ENCODE measurements at regions not wholly inside any gene's neighbourhood (a gene's known extent, or its start where the extent isn't known, plus 50 kb on each side); places are given as distances from the start of the nearest gene placed in this dataset.

DNA sequence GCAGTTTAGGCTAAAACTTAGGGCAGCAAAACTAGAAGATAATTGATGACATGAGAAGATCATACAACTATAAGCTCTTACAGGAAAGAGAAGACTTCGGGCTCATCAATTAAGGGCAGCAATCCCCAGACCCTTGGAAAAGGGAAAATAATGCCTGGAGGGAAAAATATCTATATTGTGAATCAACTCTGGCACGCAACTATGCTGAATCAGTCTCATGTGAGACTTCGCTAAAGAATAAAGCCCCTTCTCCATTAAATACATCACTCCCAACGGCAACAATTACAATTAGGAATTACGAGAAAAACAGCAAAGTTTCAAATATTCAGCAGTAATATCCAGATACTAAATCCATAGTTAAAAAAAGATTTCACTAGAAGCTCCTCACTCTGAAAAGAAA, 2016.8 kb upstream of the IGFBP7 start:
- TF ChIP-seq, protein P1, sequence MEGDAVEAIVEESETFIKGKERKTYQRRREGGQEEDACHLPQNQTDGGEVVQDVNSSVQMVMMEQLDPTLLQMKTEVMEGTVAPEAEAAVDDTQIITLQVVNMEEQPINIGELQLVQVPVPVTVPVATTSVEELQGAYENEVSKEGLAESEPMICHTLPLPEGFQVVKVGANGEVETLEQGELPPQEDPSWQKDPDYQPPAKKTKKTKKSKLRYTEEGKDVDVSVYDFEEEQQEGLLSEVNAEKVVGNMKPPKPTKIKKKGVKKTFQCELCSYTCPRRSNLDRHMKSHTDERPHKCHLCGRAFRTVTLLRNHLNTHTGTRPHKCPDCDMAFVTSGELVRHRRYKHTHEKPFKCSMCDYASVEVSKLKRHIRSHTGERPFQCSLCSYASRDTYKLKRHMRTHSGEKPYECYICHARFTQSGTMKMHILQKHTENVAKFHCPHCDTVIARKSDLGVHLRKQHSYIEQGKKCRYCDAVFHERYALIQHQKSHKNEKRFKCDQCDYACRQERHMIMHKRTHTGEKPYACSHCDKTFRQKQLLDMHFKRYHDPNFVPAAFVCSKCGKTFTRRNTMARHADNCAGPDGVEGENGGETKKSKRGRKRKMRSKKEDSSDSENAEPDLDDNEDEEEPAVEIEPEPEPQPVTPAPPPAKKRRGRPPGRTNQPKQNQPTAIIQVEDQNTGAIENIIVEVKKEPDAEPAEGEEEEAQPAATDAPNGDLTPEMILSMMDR (IDR thresholded peaks at IDR 0.05), result no peak
- no peak for TF ChIP-seq NR3C1 (CRISPR knock-in tag; conservative IDR thresholded peaks at IDR 0.05; ENCODE audit: low read depth)
- TF ChIP-seq, protein P2, sequence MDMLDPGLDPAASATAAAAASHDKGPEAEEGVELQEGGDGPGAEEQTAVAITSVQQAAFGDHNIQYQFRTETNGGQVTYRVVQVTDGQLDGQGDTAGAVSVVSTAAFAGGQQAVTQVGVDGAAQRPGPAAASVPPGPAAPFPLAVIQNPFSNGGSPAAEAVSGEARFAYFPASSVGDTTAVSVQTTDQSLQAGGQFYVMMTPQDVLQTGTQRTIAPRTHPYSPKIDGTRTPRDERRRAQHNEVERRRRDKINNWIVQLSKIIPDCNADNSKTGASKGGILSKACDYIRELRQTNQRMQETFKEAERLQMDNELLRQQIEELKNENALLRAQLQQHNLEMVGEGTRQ (CRISPR knock-in tag; IDR thresholded peaks at IDR 0.05), result no peak
- TF ChIP-seq, protein P3, sequence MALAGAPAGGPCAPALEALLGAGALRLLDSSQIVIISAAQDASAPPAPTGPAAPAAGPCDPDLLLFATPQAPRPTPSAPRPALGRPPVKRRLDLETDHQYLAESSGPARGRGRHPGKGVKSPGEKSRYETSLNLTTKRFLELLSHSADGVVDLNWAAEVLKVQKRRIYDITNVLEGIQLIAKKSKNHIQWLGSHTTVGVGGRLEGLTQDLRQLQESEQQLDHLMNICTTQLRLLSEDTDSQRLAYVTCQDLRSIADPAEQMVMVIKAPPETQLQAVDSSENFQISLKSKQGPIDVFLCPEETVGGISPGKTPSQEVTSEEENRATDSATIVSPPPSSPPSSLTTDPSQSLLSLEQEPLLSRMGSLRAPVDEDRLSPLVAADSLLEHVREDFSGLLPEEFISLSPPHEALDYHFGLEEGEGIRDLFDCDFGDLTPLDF (CRISPR knock-in tag; IDR thresholded peaks at IDR 0.05), result no peak
- TF ChIP-seq, protein P4, sequence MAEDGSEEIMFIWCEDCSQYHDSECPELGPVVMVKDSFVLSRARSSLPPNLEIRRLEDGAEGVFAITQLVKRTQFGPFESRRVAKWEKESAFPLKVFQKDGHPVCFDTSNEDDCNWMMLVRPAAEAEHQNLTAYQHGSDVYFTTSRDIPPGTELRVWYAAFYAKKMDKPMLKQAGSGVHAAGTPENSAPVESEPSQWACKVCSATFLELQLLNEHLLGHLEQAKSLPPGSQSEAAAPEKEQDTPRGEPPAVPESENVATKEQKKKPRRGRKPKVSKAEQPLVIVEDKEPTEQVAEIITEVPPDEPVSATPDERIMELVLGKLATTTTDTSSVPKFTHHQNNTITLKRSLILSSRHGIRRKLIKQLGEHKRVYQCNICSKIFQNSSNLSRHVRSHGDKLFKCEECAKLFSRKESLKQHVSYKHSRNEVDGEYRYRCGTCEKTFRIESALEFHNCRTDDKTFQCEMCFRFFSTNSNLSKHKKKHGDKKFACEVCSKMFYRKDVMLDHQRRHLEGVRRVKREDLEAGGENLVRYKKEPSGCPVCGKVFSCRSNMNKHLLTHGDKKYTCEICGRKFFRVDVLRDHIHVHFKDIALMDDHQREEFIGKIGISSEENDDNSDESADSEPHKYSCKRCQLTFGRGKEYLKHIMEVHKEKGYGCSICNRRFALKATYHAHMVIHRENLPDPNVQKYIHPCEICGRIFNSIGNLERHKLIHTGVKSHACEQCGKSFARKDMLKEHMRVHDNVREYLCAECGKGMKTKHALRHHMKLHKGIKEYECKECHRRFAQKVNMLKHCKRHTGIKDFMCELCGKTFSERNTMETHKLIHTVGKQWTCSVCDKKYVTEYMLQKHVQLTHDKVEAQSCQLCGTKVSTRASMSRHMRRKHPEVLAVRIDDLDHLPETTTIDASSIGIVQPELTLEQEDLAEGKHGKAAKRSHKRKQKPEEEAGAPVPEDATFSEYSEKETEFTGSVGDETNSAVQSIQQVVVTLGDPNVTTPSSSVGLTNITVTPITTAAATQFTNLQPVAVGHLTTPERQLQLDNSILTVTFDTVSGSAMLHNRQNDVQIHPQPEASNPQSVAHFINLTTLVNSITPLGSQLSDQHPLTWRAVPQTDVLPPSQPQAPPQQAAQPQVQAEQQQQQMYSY (CRISPR knock-in tag; IDR thresholded peaks at IDR 0.05), result no peak

Measured in WTC11 (cell line).